WERI-Rb-1 (cell line): ENCODE measurements at regions not wholly inside any gene's neighbourhood (a gene's known extent, or its start where the extent isn't known, plus 50 kb on each side); places are given as distances from the start of the nearest gene placed in this dataset.
"Not testable (repeated sequence)": the region's sequence is repeated elsewhere in the genome, so short reads cannot be mapped to it uniquely, and the experiment has no call there.

Experiments used
- DNase-seq: peaks from one replicate; pipeline ENCODE4 v3.0.0-alpha.2; 2020
- H3K27ac ChIP-seq: fragments of 250-450 bp; sonication (Bioruptor Pico); 2 replicates; pipeline ENCODE4 v1.5.1; 2020; ENCODE audit warnings: mild to moderate bottlenecking, moderate library complexity
- H3K27me3 ChIP-seq: fragments of 250-450 bp; sonication (Bioruptor Pico); 2 replicates; pipeline ENCODE4 v1.5.1; 2021; ENCODE audit warnings: mild to moderate bottlenecking, low read depth, moderate library complexity; ENCODE audit not compliant: insufficient read depth, severe bottlenecking
- H3K36me3 ChIP-seq: fragments of 250-450 bp; sonication (Bioruptor Pico); 2 replicates; pipeline ENCODE4 v1.5.1; 2020; ENCODE audit warnings: mild to moderate bottlenecking, moderate library complexity
- H3K4me3 ChIP-seq: 2 replicates; pipeline ENCODE4 v1.5.1; 2011; ENCODE audit warnings: low read depth, mild to moderate bottlenecking, control low read depth, low read length
- H3K9me3 ChIP-seq: fragments of 250-450 bp; sonication (Bioruptor Pico); 2 replicates; pipeline ENCODE4 v1.5.1; 2021; ENCODE audit warnings: mild to moderate bottlenecking, moderate library complexity; ENCODE audit not compliant: severe bottlenecking
- TF ChIP-seq, protein P1 (sequence below): IDR thresholded peaks from 2 replicates; pipeline ENCODE4 v1.5.1; 2011; ENCODE audit warnings: low read depth, mild to moderate bottlenecking, control low read depth, inconsistent platforms, low read length

DNA sequence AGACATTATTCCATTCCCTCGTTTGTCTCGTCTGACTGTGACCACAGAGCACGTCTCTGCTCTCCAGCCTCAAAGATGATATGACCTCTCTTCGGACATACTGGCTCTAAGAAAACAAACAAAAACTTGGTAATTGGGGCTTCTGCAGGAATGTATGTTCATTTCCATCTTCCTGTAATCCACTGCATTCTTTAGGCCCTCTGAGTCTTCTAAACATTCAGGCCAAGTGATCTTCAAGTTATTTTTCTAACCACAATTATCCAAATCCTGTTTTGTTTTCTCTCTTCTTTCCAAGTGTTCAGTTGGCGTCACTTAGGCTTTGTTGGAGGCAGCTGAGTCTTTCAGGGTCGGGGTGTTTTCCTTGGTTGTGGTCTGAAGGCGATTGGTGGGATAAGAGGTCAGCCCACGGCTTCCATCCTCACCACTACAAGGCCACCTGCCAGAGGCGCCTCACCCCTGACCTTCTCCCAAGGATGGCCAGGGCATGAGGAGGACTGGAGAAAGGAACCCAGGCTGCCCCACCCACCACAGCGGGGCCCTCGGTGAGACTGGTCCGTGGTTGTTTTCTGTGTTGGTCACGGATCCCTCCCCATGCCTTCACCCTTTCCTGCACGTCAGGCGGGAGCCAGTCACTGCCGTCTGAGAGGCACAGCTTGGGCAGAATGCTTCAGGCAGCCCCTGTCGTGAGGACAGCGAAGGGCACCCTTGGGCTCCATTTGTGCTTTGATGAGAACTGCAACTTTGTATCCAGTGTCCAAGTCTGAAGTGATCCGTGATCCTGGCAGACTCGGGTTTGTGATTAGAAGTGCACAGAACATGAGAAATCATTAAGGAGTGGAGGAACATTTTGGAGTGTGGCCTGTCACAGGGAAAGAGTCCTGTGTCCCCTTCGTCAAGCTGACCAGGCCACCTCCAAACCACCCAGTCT, 88.6 kb upstream of the FHL2 start:
- no peak overlapping the region for H3K27ac ChIP-seq
- TF ChIP-seq, protein P1, sequence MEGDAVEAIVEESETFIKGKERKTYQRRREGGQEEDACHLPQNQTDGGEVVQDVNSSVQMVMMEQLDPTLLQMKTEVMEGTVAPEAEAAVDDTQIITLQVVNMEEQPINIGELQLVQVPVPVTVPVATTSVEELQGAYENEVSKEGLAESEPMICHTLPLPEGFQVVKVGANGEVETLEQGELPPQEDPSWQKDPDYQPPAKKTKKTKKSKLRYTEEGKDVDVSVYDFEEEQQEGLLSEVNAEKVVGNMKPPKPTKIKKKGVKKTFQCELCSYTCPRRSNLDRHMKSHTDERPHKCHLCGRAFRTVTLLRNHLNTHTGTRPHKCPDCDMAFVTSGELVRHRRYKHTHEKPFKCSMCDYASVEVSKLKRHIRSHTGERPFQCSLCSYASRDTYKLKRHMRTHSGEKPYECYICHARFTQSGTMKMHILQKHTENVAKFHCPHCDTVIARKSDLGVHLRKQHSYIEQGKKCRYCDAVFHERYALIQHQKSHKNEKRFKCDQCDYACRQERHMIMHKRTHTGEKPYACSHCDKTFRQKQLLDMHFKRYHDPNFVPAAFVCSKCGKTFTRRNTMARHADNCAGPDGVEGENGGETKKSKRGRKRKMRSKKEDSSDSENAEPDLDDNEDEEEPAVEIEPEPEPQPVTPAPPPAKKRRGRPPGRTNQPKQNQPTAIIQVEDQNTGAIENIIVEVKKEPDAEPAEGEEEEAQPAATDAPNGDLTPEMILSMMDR = no peak
- no peaks in the 10 kb centered on the region for H3K9me3 ChIP-seq
- DNase-seq = no peak
- no peaks in the 10 kb centered on the region for H3K36me3 ChIP-seq
- no peak overlapping the region for H3K4me3 ChIP-seq
- no peaks in the 10 kb centered on the region for H3K27me3 ChIP-seq

DNA sequence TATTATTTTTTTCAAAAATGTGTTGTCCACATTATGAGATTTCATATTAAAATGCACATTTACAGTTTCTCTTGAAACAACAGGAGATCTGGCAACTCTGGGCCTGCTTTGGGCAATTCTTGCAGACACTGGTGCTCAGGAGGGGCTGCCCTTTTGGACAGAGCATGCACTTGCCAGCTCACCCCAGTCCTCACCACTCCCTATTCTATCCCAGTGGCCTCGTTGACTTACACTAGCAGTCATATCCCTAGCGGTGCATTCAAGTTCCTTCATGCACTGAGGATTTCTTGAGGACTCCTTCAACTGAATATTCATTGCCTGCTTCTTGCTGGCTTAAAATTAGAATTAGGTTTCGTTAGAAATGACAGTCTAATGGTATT, 87.9 kb upstream of the FHL2 start:
- no peaks in the 10 kb centered on the region for H3K27me3 ChIP-seq
- no peaks in the 10 kb centered on the region for H3K9me3 ChIP-seq
- no peak for DNase-seq
- no peaks in the 10 kb centered on the region for H3K36me3 ChIP-seq
- TF ChIP-seq, protein P1 = no peak
- no peak overlapping the region for H3K27ac ChIP-seq
- no peak overlapping the region for H3K4me3 ChIP-seq

DNA sequence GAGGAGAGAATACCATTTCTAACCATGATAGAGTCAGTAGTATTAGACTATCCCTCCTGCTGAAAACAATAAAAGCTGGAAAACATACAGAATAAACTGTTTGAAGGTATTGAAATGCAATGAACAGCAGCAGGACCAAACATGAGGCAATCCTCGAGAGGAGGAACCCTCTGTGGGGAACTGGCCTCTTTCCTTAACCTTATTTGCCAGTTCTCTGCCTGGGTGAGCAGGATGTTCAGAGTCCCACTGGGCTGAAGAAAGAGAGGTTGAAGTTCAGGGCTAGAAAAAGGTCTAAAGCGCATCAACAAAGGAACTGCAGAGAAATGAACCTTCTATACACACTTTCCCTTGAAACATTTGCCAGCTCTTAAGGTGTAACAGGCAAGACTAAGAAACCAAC, 79.8 kb upstream of the FHL2 start:
- TF ChIP-seq, protein P1 = no peak
- H3K36me3 ChIP-seq = no peaks in the 10 kb centered on the region
- no peaks in the 10 kb centered on the region for H3K27me3 ChIP-seq
- no peak overlapping the region for H3K27ac ChIP-seq
- no peak for DNase-seq
- no peaks in the 10 kb centered on the region for H3K9me3 ChIP-seq
- H3K4me3 ChIP-seq = no peak overlapping the region

DNA sequence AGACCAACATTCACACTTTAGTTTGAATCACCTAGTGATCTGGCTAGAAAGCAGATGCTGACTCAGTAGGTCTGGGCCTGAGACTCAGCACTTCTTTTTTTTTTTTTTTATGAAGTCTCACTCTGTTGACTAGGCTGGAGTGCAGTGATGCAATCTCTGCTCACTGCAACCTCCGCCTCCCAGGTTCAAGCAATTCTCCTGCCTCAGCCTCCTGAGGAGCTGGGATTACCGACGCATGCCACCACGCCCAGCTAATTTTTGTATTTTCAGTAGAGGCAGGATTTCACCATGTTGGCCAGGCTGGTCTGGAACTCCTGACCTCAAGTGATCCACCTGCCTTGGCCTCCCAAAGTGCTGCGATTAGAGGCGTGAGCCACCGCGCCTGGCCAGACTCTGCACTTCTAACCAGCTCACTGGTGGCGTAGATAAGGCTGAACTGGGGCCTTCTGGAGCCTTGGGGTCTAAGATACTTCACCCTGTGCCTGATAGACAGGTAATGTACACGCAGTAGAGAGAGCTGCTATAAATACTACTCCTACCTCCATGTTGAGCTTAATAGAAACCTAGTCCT, 78.3 kb upstream of the FHL2 start:
- H3K4me3 ChIP-seq, H3K36me3 ChIP-seq, H3K27me3 ChIP-seq, DNase-seq, H3K9me3 ChIP-seq, H3K27ac ChIP-seq: not testable (repeated sequence)

DNA sequence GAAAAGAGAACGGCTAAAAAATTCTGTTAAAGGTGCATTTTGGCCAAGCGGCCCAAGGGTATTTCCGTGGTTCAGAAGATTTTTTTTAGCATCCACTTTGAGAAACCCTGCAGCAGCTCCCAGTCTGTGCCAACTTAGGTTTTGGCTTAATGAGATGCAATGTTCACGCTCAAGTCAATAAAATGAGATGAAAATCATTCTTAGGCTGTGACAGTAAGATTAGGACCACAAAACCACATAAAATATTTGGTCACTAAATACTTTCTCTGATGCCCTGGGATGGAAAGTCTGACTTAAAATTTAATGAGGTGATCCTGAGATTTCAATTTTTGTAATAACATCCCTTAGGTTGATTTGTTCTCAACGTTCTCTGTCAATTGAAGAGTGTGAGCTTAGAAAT, 74.2 kb upstream of the FHL2 start:
- Histone ChIP-seq H3K27ac (no peak overlapping the region), H3K27me3 (no peaks in the 10 kb centered on the region), H3K9me3 (no peaks in the 10 kb centered on the region), H3K4me3 (no peak overlapping the region), H3K36me3 (no peaks in the 10 kb centered on the region)
- TF ChIP-seq, protein P1 = no peak
- no peak for DNase-seq

DNA sequence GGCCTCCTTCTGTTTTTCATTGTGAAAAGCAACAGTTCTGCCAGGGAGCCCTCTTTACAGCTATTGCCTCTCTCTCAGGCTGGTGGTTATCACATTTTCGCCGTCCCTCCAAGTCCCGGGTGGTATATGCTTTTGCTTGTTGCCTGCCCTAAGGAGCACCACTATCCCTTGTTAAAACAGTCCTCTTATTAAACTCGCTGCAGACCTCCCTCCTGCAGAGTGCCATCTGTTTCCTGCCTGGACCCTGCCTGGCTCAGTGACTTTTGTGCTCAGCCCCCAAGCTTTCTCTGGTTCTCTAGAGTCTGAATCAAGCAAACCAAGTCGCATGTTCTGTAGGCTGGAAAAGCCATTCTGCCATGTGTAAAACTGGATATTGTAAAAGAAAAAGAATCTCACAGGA, 72.1 kb upstream of the FHL2 start:
- TF ChIP-seq, protein P1 = no peak
- Histone ChIP-seq H3K27ac (peak overlapping the region; percentile 62), H3K36me3 (no peaks in the 10 kb centered on the region), H3K9me3 (no peaks in the 10 kb centered on the region), H3K4me3 (0 out of 2 replicates have a peak overlapping the region, but pooled peaks have one; percentile 12), H3K27me3 (no peaks in the 10 kb centered on the region)
- DNase-seq = peak; percentile 71
